Amniotic stem cell (primary cell): ENCODE measurements at regions not wholly inside any gene's neighbourhood (a gene's known extent, or its start where the extent isn't known, plus 50 kb on each side); places are given as distances from the start of the nearest gene placed in this dataset.
"Not testable (repeated sequence)": the region's sequence is repeated elsewhere in the genome, so short reads cannot be mapped to it uniquely, and the experiment has no call there.

Experiments
- DNase-seq: peaks from one replicate; lab custom pipeline; 2025; lab: John Stamatoyannopoulos, UW

DNA sequence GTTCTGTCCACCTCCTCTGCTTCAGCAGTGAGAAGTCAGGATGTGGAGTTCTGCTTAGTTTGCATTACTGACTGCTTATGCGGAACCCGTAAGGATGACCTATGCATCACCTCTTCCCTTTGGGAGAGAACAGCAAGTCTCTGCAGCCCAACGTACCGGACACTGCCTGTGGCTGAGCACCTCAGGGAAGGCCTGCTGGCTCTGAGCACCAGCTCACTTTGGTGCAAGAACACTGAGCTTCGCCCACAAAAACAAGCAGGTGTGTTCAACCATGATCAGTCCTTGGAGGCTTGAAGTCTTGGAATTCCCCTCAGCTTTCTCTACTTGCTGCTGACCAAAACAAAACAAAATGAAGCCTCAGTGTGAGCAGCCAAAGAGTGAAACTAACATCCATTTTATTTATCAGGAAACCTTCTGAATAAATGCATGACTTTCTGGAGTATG, 52.7 kb upstream of the NCK2 start:
- DNase-seq: no peak

DNA sequence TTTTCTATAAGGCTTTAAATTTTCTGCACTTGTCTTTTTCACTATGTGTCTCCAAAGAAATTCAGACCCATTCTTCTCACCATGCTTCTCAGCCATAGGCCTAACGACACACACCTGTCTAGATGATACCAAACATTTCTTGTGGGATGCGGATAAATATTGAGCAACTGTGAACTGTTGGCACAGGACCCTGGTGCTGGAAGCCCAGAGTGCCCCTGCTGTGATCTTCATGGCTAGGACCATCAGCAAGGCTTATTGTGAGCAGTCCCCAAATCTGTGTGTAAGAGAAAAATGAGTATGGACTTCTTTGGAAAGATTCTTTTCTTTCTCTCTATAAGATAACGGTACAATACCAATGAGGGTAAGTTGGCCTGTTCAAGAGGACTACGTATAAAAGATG, 54.1 kb upstream of the NCK2 start:
- DNase-seq: no peak

DNA sequence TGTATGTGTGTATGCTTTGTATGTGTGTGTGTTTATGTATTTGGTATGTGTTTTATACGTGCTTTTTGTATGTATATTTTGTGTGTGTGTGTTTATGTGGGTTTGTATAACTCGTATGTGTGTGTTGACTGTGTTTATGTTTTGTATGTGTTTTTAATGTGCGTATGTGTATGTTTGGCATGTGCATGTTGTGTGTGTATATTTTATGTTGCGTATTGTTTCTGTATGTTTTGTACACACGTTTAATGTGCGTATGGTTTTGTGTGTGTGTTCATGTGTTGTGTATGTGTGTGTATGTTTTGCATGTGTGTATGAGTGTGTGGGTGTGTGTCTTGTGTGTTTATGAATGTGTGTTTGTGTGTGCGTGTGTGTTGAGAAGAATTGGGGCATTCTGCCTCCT, 55.2 kb upstream of the NCK2 start:
- no peak for DNase-seq

DNA sequence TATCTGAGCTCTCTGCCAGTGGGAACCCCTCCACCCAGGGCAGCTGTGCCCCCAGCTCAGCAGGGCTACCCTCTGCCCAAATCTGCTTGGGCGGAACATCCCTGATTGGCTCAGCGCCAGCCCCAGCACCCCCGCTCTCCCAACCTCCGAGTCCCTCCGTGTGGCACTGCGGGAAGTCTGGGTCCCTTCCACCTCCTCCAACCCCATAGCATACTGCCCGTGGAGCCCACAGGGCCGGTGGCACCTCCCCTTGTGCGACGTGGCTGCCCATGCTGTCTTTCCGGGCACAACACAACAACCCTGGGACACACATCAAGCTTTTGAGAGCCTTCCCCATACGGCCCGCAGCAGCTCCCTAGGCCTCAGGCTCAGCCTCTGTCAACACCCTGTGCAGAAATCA, 55.8 kb upstream of the NCK2 start:
- no peak for DNase-seq

DNA sequence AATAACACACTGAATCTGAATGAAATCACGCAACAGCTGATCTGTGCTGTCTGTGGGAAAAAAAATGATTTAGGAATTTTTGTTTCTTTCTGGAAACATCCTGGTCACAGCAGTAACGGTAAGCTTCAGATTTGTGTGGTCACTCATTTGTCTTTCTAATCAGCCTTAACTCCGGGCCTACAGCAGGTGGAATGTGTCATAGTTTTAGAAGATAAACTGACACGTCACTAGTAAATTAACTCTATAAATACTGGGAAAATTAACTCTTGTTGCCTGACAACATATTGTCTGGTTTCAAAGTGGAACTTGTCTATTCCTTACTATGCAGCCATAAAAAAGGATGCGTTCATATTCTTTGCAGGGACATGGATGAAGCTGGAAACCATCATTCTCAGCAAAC, 58.1 kb upstream of the NCK2 start:
- no peak for DNase-seq

DNA sequence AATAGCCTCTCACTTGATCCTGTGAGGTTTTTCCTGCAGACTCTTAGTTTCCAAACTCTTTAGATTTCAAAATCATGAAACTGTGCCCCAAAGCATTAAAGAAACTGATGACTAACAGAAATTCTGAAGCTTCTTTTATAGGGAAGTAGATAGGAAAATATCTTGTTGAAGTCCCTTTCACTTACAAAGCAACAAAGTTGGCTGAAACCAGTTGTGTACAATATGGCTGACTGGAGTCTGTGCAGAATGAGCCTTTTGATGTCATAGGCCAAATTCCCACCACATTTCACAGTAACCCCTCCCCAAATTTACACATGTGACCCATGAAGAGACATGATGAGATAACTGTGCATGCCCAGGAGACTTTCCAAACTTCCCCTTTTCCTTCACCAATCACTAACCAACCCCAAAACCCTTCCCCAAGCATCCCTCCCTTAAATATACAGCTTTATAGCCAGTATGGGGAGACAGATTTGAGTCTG, 61.7 kb upstream of the NCK2 start:
- DNase-seq: no peak

DNA sequence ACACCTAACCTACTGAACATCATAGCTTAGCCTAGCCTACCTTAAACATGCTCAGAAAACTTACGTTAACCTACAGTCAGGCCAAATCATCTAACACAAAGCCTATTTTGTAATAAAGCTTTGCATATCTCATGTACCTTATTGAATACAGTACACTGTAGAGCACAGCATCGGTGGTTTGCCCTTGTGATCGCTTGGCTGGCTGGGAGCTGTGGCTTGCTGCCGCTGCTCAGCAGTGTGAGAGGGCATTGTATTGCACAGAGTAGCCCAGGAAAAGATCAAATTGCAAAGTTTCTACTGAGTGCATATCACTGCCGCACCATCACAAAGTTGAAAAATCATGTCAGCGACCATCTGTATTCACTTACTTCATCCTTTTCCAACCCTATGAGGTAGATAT, 62.3 kb upstream of the NCK2 start:
- DNase-seq: no peak

DNA sequence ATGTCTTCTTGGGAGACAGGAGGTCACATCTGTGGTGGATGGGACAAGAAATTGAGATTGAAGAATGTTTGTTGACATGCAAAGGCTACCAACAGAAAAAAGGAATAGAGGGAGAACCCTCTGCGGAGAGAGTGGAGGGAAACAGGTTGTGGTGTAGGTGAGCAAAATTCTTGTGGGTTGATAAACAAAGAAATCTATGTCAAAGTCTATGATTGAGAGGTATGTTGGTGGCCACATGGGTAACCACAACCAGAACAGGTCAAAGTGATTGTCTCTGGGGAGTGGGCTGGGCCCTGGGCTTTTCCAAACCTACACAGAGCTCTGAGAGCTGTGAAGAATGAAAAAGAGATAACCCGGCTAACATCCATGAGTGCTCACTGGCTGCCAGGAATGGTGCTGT, 62.8 kb upstream of the NCK2 start:
- no peak for DNase-seq

DNA sequence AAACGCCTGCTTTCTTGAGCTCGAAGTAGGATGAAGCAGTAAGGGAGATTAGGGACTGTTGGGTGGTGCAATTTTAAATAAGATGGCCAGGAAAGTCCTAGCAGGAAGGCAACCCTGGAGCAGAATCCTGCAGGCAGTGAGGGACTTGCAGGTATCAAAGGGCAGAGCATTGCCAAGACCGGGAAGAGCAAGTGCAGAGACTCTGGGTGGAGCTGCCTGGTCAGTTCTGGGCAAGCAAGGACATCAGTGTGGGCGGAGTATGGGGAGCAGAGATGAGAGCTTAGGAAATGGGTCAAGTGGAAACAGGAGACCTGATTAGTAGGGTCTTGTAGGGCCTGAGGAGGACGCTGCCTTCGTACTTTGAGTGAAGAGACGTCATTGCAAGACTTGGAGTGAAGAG, 64.4 kb upstream of the NCK2 start:
- DNase-seq: no peak

DNA sequence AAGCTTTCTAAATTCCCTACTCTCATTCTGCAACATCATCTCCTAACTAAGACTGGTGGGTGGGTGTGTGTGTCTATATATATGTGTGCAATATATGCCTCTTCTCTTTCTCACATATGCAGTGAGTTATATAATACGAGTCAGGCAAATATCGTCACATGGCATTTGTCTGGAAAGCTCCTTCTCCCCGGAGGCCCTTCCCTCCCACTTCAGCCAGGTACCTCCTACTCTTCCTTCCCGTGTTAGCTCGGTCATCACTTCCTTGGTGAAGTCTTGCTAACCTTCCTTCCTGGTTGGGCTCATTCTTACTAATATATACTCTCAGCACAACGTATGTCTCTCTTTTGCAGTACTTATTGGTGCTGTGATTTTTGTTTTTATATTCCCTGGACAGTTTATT, 66.4 kb upstream of the NCK2 start:
- DNase-seq: no peak

DNA sequence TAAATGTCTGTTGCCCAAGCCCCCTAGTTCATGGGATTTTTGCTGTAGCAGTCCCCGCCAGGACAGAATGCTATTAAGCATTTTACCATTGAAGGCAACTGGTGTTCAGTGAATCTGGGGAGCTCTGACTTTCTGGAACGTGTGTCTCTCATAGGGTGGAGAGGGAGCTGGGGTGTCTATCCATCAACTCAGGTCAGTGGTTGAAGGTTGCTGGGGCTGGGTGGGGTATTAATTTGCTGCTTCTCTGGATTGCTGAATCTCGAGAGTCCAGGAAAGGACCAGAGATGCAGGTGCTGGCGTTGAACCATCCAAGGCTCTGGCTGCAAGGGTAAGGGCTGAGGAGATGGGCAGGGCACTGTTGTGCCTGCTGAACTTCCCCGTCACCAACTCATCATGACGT, 66.8 kb upstream of the NCK2 start:
- DNase-seq: no peak

DNA sequence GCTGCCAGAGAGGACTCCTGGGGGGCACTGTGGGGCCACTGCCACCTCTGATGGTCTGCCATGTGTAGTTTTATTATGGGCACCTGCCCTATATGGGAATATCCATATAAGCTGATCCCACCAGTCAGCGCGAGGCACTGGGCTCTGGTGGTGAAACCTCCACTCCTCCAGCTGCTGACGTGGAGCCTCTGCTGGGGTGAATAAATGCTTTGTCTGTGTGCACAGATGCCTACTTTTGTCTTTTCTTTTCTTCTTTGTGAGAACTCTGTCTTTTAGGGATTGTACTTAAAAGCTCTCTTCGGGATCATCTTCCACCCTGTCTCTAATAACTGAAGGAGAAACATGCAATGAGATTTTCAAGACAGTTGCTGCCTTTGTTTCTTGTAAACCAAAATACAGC, 68.9 kb upstream of the NCK2 start:
- DNase-seq: no peak

DNA sequence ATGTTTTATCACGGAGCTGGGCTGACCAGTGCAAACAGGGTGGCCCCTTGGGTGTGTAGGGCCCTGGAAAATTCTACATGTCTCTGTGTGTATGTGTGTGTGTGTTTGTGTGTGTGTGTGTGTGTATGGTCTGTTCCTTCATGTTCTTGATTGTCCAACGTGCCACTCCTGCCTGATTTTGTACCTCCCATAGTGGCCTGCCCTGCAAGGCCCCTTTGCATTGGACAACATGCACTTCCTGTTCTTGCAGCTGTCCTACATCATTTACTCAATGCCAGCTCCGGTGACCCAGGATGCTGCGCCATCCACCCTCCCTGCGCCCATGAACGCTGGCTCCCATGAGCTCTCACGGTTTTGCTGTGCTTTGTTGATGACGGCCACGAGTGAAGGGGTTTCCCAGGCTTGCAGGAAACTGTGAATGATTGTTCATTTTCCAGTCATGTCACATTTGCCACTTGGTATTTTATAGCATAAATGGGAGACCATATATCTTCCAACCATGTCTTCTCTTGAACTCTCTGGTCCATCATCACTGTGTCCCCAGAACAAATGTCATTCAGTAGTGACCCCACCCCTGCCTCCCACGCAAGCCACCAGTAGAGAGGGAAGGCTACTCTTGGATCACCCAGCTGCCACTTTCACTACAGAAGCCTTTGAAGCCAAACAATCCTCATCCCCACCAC, 69.7 kb upstream of the NCK2 start:
- DNase-seq: no peak

DNA sequence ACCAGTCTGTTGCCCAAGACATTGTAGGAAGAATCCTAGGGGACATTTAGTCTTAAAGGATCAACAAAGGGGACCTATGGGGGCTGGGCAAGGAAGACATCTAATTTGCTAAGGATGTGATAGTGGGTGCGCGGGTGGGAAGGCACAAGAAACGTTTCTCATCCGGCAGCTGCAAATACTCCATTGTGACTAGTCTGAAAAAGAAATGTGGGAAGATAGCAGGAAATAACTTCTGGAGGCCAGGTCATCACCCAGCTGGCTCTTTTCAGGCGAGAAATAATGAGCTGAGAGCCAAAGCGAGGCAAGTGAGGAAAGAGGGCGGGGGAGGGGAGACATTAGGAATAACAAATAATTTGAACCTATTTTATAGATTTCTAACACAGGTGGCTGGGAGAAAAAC, 70.3 kb upstream of the NCK2 start:
- DNase-seq: no peak

DNA sequence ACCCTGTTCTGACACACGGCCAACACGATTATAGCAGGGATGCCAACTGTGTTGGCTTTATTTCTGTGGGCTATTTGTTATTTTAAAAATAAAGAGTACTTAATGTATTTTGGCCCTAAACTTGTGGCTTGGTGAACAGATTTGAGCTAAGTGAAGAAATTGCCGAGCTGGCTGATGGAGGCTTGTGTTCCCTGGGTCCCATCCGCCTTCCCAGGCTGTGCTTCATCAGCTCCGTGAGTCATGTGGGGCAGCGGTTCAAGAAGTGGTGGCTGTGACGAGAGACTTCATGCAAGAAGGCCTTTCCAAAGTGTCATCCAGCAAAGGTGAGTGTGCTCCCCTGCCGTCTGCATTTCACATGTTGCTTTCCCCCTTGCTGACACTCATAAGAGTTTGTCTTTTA, 73.6 kb upstream of the NCK2 start:
- no peak for DNase-seq

DNA sequence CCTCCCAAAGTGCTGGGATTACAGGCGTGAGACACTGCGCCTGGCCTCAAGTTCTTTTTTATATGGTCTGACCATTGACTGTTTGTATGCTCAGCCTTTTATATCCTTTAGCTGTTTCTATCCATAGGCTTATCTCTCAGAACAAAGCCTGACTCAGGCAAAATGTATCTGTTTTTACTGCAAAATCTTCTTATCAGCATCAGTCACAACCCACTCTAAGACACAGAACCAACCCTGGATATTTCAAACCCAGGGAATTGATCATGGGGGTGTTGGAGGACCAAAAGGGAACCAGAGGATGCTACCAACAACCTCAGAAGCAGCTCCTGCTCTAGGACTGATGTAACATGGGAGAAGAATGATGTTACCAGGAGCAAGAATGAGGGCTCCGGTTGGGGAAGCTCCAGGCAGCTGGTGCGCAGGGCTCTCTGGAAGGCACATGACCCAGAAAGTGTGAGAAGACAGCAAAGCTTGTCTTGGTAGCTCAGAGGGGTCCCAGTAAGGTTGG, 75.3 kb upstream of the NCK2 start:
- DNase-seq: no peak

DNA sequence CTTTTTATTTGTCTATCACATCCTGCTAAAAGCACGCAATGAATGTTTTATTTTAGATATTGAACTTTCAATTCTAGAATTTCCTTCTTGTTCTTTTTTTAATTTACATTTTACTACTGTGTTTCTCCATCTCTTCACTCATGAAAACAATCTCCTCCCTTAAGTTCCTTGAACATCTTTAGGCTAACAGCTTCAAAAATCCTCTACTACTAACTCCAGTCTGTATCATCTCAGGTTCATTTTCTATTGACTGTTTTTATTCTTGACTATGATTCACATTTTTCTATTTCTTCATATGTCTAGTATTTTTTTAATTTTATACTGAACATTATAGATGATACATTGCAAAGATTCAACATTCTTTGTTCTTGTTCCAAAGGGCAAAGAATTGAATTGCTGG, 79.2 kb upstream of the NCK2 start:
- DNase-seq: no peak

DNA sequence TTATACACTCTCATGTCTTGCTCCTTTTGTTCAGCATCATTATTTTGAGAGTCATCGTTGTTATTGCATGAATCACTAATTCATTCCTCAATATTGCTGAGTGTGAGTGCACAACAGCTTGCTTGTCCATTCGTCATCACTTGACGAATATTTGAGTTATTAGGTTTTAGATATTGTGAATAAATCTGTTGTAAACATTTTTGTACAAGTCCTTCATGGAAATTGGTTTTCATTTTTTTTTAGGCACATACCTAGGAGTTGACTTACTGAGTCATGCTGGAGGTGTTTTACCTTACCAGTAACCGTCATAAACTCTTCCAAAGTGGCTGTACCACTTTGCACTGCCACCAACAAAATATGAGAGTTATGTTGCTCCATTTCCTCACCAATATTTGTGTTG, 84.2 kb upstream of the NCK2 start:
- no peak for DNase-seq

DNA sequence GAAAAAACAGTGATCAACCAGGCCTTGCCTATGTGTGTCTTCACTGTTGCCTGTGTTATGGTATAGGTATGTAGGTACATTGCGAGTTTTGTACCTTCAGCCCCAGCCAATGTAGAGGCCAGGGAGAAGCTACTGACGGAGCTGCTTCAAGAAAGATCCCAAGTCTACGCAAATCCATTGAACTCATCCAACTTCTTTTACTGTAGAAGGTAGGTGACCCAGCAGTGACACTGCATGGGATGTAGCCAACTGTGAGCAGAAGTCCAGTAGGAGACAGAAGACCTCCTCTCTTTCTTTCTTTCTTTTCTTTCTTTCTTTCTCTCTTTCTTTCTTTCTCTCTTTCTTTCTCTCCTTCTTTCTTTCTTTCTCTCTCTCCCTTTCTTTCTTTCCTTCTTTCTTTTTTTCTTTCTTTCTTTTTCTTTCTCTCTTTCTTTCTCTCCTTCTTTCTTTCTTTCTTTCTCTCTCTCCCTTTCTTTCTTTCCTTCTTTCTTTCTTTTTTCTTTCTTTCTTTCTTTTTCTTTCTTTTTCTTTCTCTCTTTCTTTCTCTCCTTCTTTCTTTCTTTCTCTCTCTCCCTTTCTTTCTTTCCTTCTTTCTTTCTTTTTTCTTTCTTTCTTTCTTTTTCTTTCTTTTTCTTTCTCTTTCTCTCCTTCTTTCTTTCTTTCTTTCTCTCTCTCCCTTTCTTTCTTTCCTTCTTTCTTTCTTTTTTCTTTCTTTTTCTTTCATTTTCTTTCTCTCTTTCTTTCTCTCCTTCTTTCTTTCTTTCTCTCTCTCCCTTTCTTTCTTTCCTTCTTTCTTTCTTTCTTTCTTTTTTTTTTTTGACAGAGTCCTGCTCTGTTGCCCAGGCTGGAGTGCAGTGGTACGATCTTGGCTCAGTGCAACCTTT, 88.7 kb upstream of the NCK2 start:
- DNase-seq: not testable (repeated sequence)

DNA sequence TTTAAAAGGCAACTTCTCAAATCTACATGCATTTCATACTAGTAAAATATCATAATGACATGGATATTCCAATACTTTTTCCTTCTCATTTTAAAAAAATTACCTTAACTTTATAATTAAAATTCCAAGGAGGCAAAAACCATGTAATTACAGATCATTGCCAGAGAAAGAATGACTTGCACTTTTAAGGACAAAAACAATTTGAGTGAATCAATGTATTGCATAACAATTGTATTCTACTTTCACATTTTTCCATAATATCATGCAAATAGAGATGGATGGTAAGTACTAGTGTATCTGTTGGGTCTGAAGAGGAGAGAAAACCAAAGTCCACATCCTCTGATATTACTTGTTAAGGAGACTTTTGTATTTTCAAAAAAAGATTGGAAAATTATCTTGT, 89.5 kb upstream of the NCK2 start:
- DNase-seq: no peak

DNA sequence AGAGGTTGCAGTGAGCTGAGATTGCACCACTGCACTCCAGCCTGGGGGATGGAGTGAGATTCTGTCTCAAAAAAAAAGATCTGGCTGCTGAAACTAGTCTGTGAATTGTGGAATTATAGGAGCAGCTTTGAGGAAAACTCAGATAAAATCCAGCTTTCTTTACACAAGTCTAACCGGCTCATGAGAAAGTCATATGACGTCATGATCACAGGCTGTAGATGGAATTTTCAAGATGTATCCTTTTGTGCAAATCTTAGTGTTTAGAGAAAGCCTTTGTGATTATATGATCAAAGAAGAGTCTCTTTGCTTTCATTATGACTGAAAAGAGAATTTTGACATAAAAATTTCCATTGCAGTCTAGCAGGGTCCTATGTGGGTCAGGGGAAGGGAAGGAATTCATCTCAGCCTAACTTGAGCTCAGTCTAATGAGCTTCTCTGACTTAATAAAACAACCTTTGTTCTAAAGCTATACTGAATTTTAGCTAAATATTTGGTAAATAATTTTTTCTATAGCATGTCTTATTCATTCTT, 90.2 kb upstream of the NCK2 start:
- no peak for DNase-seq

DNA sequence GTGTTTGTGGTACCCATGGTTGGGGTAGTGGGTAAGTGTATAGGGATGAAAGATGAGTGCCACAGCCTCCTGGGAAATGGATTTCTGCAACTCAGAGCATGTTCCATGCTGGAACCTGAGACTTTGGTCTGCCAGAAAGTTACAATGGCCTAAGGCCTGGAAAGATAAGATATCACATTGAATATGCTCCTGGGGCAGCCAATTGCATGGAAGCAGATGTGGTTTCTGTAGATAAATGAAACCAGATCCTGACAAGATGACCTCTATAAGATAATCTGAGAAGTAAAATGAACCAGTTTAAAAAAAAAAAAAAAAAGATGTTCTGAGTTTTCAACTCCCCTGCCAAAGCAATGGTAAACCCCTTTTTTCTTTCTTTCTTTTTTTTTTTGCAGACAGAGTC, 91.4 kb upstream of the NCK2 start:
- DNase-seq: no peak
